ENCODE measurements at regions not wholly inside any gene's neighbourhood (a gene's known extent, or its start where the extent isn't known, plus 50 kb on each side); places are given as distances from the start of the nearest gene placed in this dataset.

GRCh38 chr5:124061068-124061430 is 549.1 kb downstream of the CSNK1G3 start:
- TF ChIP-seq SNAI2 (CRISPR knock-in tag; IDR thresholded peaks at IDR 0.05), result no peak
- no peak for TF ChIP-seq ZFP3 (CRISPR knock-in tag; IDR thresholded peaks at IDR 0.05)
- TF ChIP-seq ZNF565 (CRISPR knock-in tag; conservative IDR thresholded peaks at IDR 0.05; ENCODE audit: low read depth), result no peak
- TF ChIP-seq GLIS3 (CRISPR knock-in tag; IDR thresholded peaks at IDR 0.05), result no peak
- TF ChIP-seq, protein P1, sequence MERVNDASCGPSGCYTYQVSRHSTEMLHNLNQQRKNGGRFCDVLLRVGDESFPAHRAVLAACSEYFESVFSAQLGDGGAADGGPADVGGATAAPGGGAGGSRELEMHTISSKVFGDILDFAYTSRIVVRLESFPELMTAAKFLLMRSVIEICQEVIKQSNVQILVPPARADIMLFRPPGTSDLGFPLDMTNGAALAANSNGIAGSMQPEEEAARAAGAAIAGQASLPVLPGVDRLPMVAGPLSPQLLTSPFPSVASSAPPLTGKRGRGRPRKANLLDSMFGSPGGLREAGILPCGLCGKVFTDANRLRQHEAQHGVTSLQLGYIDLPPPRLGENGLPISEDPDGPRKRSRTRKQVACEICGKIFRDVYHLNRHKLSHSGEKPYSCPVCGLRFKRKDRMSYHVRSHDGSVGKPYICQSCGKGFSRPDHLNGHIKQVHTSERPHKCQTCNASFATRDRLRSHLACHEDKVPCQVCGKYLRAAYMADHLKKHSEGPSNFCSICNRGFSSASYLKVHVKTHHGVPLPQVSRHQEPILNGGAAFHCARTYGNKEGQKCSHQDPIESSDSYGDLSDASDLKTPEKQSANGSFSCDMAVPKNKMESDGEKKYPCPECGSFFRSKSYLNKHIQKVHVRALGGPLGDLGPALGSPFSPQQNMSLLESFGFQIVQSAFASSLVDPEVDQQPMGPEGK (CRISPR knock-in tag; IDR thresholded peaks at IDR 0.05; ENCODE audit: borderline replicate concordance), result no peak
